ENCODE measurements at regions not wholly inside any gene's neighbourhood (a gene's known extent, or its start where the extent isn't known, plus 50 kb on each side); places are given as distances from the start of the nearest gene placed in this dataset.

DNA sequence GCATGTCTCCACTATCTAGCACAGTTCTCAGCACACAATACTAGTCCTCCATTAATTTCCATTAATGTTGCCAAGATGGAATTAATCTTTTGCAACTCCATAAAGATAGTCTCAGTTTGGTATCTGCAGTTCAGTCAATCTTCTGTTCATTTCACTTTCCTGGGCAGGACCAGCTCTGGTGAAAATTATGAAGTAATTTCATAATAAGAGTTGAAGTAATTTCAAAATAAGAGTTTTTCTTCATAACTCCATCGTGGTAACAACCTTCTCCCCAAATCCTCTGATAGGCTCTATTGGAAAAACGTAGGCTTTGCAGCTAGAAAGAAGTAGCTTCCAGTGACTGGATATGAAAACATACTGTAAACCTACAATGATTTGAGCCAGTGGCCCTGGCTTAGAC, 618.2 kb downstream of the TYW1 start:
- DNase-seq (ENCODE audit: low read depth) (no peak), FAIRE-seq (no peak)
- Histone ChIP-seq H3K36me3 (ENCODE audit: insufficient read depth, low read length) (no peaks in the 10 kb centered on the region), H3K9ac (ENCODE audit: low read length) (no peak overlapping the region), H3K79me2 (ENCODE audit: insufficient read depth, low read length) (no peaks in the 10 kb centered on the region), H3K27me3 (ENCODE audit: insufficient read depth, low read length) (peaks cover 3% of the 10 kb centered on the region), H3K4me1 (ENCODE audit: insufficient read depth, low read length) (no peaks in the 10 kb centered on the region), H3K4me3 (ENCODE audit: insufficient read depth, low read depth, low read length) (no peak overlapping the region), H4K20me1 (ENCODE audit: insufficient read depth, low read length) (no peaks in the 10 kb centered on the region), H3K9me3 (ENCODE audit: insufficient read depth, low read depth, low read length) (peaks cover 5% of the 10 kb centered on the region), H3K27ac (ENCODE audit: low read depth, low read length) (no peak overlapping the region), H2AFZ (ENCODE audit: low read depth, low read length) (no peak overlapping the region), H3K4me2 (ENCODE audit: low read length) (no peak overlapping the region)
- Mint-ChIP-seq H3K9me3 (ENCODE audit: unreplicated experiment) (peaks cover 10% of the 10 kb centered on the region), H3K4me3 (ENCODE audit: unreplicated experiment) (no peak overlapping the region), H3K36me3 (ENCODE audit: low read depth, unreplicated experiment) (no peaks in the 10 kb centered on the region), H3K4me1 (ENCODE audit: low read depth, unreplicated experiment) (no peaks in the 10 kb centered on the region), H3K27me3 (ENCODE audit: low read depth, unreplicated experiment) (no peaks in the 10 kb centered on the region), H3K27ac (ENCODE audit: unreplicated experiment) (no peak overlapping the region)
- TF ChIP-seq EZH2 (IDR thresholded peaks at IDR 0.05; ENCODE audit: insufficient read depth, low read length), result no peak
- TF ChIP-seq, protein P1, sequence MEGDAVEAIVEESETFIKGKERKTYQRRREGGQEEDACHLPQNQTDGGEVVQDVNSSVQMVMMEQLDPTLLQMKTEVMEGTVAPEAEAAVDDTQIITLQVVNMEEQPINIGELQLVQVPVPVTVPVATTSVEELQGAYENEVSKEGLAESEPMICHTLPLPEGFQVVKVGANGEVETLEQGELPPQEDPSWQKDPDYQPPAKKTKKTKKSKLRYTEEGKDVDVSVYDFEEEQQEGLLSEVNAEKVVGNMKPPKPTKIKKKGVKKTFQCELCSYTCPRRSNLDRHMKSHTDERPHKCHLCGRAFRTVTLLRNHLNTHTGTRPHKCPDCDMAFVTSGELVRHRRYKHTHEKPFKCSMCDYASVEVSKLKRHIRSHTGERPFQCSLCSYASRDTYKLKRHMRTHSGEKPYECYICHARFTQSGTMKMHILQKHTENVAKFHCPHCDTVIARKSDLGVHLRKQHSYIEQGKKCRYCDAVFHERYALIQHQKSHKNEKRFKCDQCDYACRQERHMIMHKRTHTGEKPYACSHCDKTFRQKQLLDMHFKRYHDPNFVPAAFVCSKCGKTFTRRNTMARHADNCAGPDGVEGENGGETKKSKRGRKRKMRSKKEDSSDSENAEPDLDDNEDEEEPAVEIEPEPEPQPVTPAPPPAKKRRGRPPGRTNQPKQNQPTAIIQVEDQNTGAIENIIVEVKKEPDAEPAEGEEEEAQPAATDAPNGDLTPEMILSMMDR (IDR thresholded peaks at IDR 0.05; ENCODE audit: insufficient read depth, low read depth, low read length), result no peak

DNA sequence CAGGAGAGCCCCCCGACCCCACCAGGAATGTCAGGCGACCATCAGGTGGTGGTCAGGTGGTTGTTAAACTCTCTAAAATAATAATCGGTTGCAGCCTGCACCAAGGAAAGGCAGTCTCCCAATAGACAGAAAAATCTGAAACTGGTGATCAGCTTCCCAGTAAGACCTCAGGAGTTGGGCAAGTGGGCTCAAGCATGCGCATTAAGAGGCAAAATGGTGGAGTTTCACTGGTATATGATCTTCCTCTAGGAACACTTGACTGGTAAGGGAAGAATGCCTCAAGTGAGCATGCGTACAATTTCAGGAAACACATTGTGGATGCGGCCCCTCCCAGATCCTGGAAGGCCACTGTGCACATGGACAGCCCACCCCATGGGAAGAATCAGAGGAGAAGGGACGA, 619.9 kb downstream of the TYW1 start:
- Mint-ChIP-seq H3K27me3 (ENCODE audit: low read depth, unreplicated experiment) (no peaks in the 10 kb centered on the region), H3K9me3 (ENCODE audit: unreplicated experiment) (peaks cover 20% of the 10 kb centered on the region), H3K4me3 (ENCODE audit: unreplicated experiment) (no peak overlapping the region), H3K4me1 (ENCODE audit: low read depth, unreplicated experiment) (no peaks in the 10 kb centered on the region), H3K36me3 (ENCODE audit: low read depth, unreplicated experiment) (no peaks in the 10 kb centered on the region), H3K27ac (ENCODE audit: unreplicated experiment) (no peak overlapping the region)
- no peaks in the 10 kb centered on the region for H4K20me1 ChIP-seq (ENCODE audit: insufficient read depth, low read length)
- H3K4me2 ChIP-seq (ENCODE audit: low read length), result no peak overlapping the region
- H3K27me3 ChIP-seq (ENCODE audit: insufficient read depth, low read length), result peaks cover 3% of the 10 kb centered on the region
- H2AFZ ChIP-seq (ENCODE audit: low read depth, low read length), result no peak overlapping the region
- H3K9ac ChIP-seq (ENCODE audit: low read length), result no peak overlapping the region
- H3K9me3 ChIP-seq (ENCODE audit: insufficient read depth, low read depth, low read length), result peaks cover 5% of the 10 kb centered on the region
- no peaks in the 10 kb centered on the region for H3K4me1 ChIP-seq (ENCODE audit: insufficient read depth, low read length)
- no peak overlapping the region for H3K4me3 ChIP-seq (ENCODE audit: insufficient read depth, low read depth, low read length)
- no peak for DNase-seq (ENCODE audit: low read depth)
- H3K27ac ChIP-seq (ENCODE audit: low read depth, low read length), result no peak overlapping the region
- TF ChIP-seq, protein P1 (IDR thresholded peaks at IDR 0.05; ENCODE audit: insufficient read depth, low read depth, low read length), result no peak
- no peak for TF ChIP-seq EZH2 (IDR thresholded peaks at IDR 0.05; ENCODE audit: insufficient read depth, low read length)
- no peaks in the 10 kb centered on the region for H3K79me2 ChIP-seq (ENCODE audit: insufficient read depth, low read length)
- H3K36me3 ChIP-seq (ENCODE audit: insufficient read depth, low read length), result no peaks in the 10 kb centered on the region
- FAIRE-seq, result no peak

DNA sequence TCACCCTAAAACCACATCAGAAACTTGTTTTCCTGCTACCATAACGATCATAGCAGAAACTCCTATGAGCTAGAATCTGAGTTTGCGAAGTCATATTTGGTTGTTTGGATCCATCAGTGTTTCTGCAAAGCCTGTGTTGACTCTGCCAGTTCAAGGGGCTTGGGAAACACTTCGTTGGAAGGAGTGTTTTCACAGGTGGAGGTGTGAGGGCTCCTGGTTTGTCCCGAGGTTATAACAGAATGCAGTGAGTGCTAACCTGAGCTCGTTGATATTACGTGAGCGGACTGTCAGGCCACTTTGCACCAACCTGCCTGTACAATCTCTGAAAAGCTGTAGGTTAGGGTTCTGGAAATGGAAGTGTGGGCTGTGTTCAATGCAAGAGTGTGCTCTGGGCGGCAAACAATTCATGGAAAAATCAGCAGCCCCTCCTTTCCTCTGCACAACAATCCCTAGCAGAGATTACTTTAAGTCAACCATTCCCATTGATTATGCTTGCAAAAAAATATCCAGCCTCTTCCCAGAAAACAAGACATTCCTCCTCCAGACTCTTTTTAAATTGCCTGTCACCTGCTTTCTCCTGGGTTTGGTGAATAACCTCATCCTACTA, 622.0 kb downstream of the TYW1 start:
- TF ChIP-seq, protein P1 (IDR thresholded peaks at IDR 0.05; ENCODE audit: insufficient read depth, low read depth, low read length), result no peak
- TF ChIP-seq EZH2 (IDR thresholded peaks at IDR 0.05; ENCODE audit: insufficient read depth, low read length), result no peak
- Histone ChIP-seq H4K20me1 (ENCODE audit: insufficient read depth, low read length) (no peaks in the 10 kb centered on the region), H2AFZ (ENCODE audit: low read depth, low read length) (no peak overlapping the region), H3K4me1 (ENCODE audit: insufficient read depth, low read length) (no peaks in the 10 kb centered on the region), H3K9ac (ENCODE audit: low read length) (no peak overlapping the region), H3K79me2 (ENCODE audit: insufficient read depth, low read length) (no peaks in the 10 kb centered on the region), H3K27ac (ENCODE audit: low read depth, low read length) (no peak overlapping the region), H3K4me2 (ENCODE audit: low read length) (no peak overlapping the region), H3K9me3 (ENCODE audit: insufficient read depth, low read depth, low read length) (no peaks in the 10 kb centered on the region), H3K27me3 (ENCODE audit: insufficient read depth, low read length) (peaks cover 6% of the 10 kb centered on the region), H3K36me3 (ENCODE audit: insufficient read depth, low read length) (no peaks in the 10 kb centered on the region), H3K4me3 (ENCODE audit: insufficient read depth, low read depth, low read length) (no peak overlapping the region)
- Mint-ChIP-seq H3K4me1 (ENCODE audit: low read depth, unreplicated experiment) (no peaks in the 10 kb centered on the region), H3K9me3 (ENCODE audit: unreplicated experiment) (peaks cover 23% of the 10 kb centered on the region), H3K27ac (ENCODE audit: unreplicated experiment) (no peak overlapping the region), H3K36me3 (ENCODE audit: low read depth, unreplicated experiment) (no peaks in the 10 kb centered on the region), H3K27me3 (ENCODE audit: low read depth, unreplicated experiment) (no peaks in the 10 kb centered on the region), H3K4me3 (ENCODE audit: unreplicated experiment) (no peak overlapping the region)
- FAIRE-seq (no peak), DNase-seq (ENCODE audit: low read depth) (no peak)

All from astrocyte (in vitro differentiated cells and primary cell).